ENCODE measurements at regions not wholly inside any gene's neighbourhood (a gene's known extent, or its start where the extent isn't known, plus 50 kb on each side); places are given as distances from the start of the nearest gene placed in this dataset.
A peak's percentile ranks its signal among the peaks of the same experiment; 100 is the strongest.
"Not testable (repeated sequence)": the region's sequence is repeated elsewhere in the genome, so short reads cannot be mapped to it uniquely, and the experiment has no call there.

DNA sequence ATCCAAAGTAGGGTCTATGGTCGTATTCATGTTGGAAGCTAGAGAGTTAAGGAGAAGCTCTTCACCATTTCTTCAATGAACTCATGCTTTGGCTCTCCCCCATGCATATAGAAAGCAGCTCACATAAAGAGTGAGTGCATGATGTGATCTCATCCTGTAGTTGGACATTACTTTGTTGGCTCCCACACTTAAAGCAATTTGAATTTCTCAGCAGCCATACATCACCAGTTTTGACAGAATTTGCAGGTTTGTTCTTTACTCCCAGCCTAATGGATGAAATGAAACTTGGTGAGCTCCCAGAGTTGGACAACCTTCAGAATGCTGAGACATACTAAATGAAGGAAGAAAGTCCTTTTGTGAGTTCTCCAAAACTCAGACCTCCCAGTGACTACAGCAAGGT is 613.5 kb downstream of the IQCM start:
- TF ChIP-seq, protein P1, sequence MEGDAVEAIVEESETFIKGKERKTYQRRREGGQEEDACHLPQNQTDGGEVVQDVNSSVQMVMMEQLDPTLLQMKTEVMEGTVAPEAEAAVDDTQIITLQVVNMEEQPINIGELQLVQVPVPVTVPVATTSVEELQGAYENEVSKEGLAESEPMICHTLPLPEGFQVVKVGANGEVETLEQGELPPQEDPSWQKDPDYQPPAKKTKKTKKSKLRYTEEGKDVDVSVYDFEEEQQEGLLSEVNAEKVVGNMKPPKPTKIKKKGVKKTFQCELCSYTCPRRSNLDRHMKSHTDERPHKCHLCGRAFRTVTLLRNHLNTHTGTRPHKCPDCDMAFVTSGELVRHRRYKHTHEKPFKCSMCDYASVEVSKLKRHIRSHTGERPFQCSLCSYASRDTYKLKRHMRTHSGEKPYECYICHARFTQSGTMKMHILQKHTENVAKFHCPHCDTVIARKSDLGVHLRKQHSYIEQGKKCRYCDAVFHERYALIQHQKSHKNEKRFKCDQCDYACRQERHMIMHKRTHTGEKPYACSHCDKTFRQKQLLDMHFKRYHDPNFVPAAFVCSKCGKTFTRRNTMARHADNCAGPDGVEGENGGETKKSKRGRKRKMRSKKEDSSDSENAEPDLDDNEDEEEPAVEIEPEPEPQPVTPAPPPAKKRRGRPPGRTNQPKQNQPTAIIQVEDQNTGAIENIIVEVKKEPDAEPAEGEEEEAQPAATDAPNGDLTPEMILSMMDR (IDR thresholded peaks at IDR 0.05): no peak
- ATAC-seq (no peak), DNase-seq (no peak)
- intact Hi-C loops (cut with DNase I): no loop called here
- Histone ChIP-seq H3K27ac (peak overlapping the region in 2 of 10 donors; percentile 40 to 70), H3K4me3 (no peak overlapping the region), H3K36me3 (no peaks in the 10 kb centered on the region), H3K9me3 (no peaks in the 10 kb centered on the region), H3K4me1 (peaks cover 0 to 18% (median 7%) of the 10 kb centered on the region in 9 donors), H3K27me3 (no peaks in the 10 kb centered on the region)
- 45 to 69% methylated on average over 1 of the region's 1 CpG for WGBS, 2 donors

GRCh38 chr4:149199594-149199993 is 616.0 kb downstream of the IQCM start:
- ATAC-seq: no peak
- Histone ChIP-seq H3K27ac (no peak overlapping the region), H3K27me3 (no peaks in the 10 kb centered on the region), H3K4me1 (peaks cover 0 to 18% (median 5%) of the 10 kb centered on the region in 9 donors), H3K4me3 (no peak overlapping the region), H3K9me3 (no peaks in the 10 kb centered on the region), H3K36me3 (no peaks in the 10 kb centered on the region)
- intact Hi-C loops (cut with DNase I): no loop called here
- TF ChIP-seq, protein P1 (IDR thresholded peaks at IDR 0.05): no peak
- DNase-seq: no peak
- 79% methylated on average over 3 of the region's 3 CpGs for WGBS, 2 donors

DNA sequence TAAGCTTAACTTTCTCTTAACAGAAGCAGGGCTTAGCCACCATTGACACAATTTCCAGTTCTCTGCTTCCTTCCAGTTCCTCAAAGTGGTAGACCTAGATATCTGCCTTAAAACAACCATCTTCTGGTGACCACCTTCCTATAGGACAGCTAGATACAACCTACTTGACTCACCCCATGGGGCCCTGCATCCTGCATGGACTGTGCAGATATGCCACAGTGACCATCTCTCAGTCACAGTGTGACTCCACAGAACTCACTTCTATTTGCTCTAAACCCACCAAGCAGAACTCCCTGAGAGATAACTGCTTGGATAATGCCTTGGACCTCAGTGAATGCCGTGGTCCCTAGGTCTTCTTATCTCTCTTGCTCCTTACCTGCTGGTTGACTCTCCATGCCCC is 621.6 kb downstream of the IQCM start:
- Histone ChIP-seq H3K9me3 (no peaks in the 10 kb centered on the region), H3K27me3 (no peaks in the 10 kb centered on the region), H3K27ac (no peak overlapping the region), H3K4me1 (no peaks in the 10 kb centered on the region), H3K4me3 (no peak overlapping the region), H3K36me3 (no peaks in the 10 kb centered on the region)
- intact Hi-C loops (cut with DNase I): no loop called here
- WGBS, 2 donors: 70 to 71% methylated on average over 1 of the region's 1 CpG
- no peak for DNase-seq
- ATAC-seq: no peak
- TF ChIP-seq, protein P1 (IDR thresholded peaks at IDR 0.05): no peak

- Histone ChIP-seq H3K27ac (no peak overlapping the region), H3K9me3 (no peaks in the 10 kb centered on the region), H3K27me3 (no peaks in the 10 kb centered on the region), H3K36me3 (no peaks in the 10 kb centered on the region), H3K4me1 (no peaks in the 10 kb centered on the region), H3K4me3 (no peak overlapping the region)
- ATAC-seq: no peak
- intact Hi-C loops (cut with DNase I): no loop called here
- TF ChIP-seq, protein P1 (IDR thresholded peaks at IDR 0.05): no peak
- no peak for DNase-seq
Measured at GRCh38 chr4:149187726-149188125, 627.9 kb downstream of the IQCM start.

DNA sequence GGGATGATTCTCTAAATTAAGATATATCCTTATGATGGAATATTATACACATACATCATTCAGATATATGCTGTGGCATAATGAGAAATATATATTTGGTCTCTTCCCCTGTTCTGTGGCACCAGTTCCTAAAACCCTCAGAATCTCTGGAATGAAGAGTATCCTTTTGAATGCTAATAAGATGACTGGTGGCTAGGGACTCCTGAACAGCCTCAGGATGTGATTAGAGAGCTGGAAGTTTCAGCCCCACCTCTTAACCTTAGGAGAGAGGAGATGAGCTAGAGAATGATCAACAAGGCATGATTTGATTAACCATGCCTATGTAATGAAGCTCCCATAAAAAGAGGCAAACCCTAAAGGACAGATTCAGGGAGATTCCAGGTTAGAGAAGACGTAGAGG is 632.0 kb downstream of the IQCM start:
- Histone ChIP-seq H3K27ac (no peak overlapping the region), H3K9me3 (peaks cover 0 to 16% (median 0%) of the 10 kb centered on the region in 11 donors), H3K4me1 (no peaks in the 10 kb centered on the region), H3K27me3 (no peaks in the 10 kb centered on the region), H3K4me3 (no peak overlapping the region), H3K36me3 (no peaks in the 10 kb centered on the region)
- TF ChIP-seq, protein P1 (IDR thresholded peaks at IDR 0.05): no peak
- no peak for ATAC-seq
- no peak for DNase-seq
- intact Hi-C loops (cut with DNase I): no loop called here
- WGBS, 2 donors: 88 to 90% methylated on average over 1 of the region's 1 CpG

GRCh38 chr4:149181459-149181858 is 634.2 kb downstream of the IQCM start:
- H3K36me3 ChIP-seq; H3K27me3 ChIP-seq; H3K4me1 ChIP-seq; H3K4me3 ChIP-seq; H3K27ac ChIP-seq; ATAC-seq; intact Hi-C loops (cut with DNase I); DNase-seq: not testable (repeated sequence)
- peaks cover 0 to 27% (median 0%) of the 10 kb centered on the region in 11 donors for H3K9me3 ChIP-seq
- 86 to 91% methylated on average over 2 of the region's 2 CpGs for WGBS, 2 donors
